Activated T-helper 2 cell treated with anti-CD3 and anti-CD28 coated beads, Interferon-gamma antibody, Interleukin-2, Interleukin-4, amounts not matched to agents 10 μg/mL and 5 μg/mL and 100 μg/mL, durations not matched to agents 14 hours and 24 hours and 36 hours (primary cell): ENCODE measurements at regions not wholly inside any gene's neighbourhood (a gene's known extent, or its start where the extent isn't known, plus 50 kb on each side); places are given as distances from the start of the nearest gene placed in this dataset.

Experiments used
- DNase-seq: peaks from one replicate; pipeline ENCODE4 v3.0.0; 2021; ENCODE audit warnings: low spot score
- H3K27ac Mint-ChIP-seq: one replicate; pipeline ENCODE4 v1.8.0; 2021; ENCODE audit warnings: mixed read lengths
- H3K27me3 Mint-ChIP-seq: one replicate; pipeline ENCODE4 v1.8.0; 2021; ENCODE audit warnings: low read depth, mixed read lengths
- H3K36me3 Mint-ChIP-seq: one replicate; pipeline ENCODE4 v1.8.0; 2021; ENCODE audit warnings: low read depth, mixed read lengths
- H3K4me1 Mint-ChIP-seq: one replicate; pipeline ENCODE4 v1.8.0; 2021; ENCODE audit warnings: low read depth, mixed read lengths
- H3K4me3 Mint-ChIP-seq: one replicate; pipeline ENCODE4 v1.8.0; 2021; ENCODE audit warnings: low read depth, mild to moderate bottlenecking, moderate library complexity, mixed read lengths
- H3K9me3 Mint-ChIP-seq: one replicate; pipeline ENCODE4 v1.8.0; 2021; ENCODE audit warnings: mixed read lengths
- intact Hi-C: fragments of 100-400 bp; cut with micrococcal nuclease; formaldehyde crosslinking; loops from one replicate; pipeline ENCODE4 v1.15.1; 2023

GRCh38 chr6:154605178-154605881, 94.8 kb upstream of the CNKSR3 start:
- peak overlapping the region; percentile 7 for H3K4me3 Mint-ChIP-seq
- no peaks in the 10 kb centered on the region for H3K36me3 Mint-ChIP-seq
- intact Hi-C loops, result loop anchor here (5.0 to 10.0 kb wide), 8 partner anchors 72 to 812 kb away; partner anchors contain the start of genes SCAF8 and TFB1M
- no peak for DNase-seq
- H3K9me3 Mint-ChIP-seq, result no peaks in the 10 kb centered on the region
- H3K4me1 Mint-ChIP-seq, result peaks cover 32% of the 10 kb centered on the region
- H3K27ac Mint-ChIP-seq, result peak overlapping the region; percentile 71
- H3K27me3 Mint-ChIP-seq, result peaks cover 9% of the 10 kb centered on the region

- peak overlapping the region; percentile 71 for H3K27ac Mint-ChIP-seq
- intact Hi-C loops, result loop anchor here (5.0 to 10.0 kb wide), 8 partner anchors 71 to 811 kb away; partner anchors contain the start of genes SCAF8 and TFB1M
- H3K36me3 Mint-ChIP-seq, result no peaks in the 10 kb centered on the region
- peak overlapping the region; percentile 7 for H3K4me3 Mint-ChIP-seq
- DNase-seq, result no peak
- peaks cover 33% of the 10 kb centered on the region for H3K4me1 Mint-ChIP-seq
- no peaks in the 10 kb centered on the region for H3K9me3 Mint-ChIP-seq
- peaks cover 10% of the 10 kb centered on the region for H3K27me3 Mint-ChIP-seq
Measured at GRCh38 chr6:154605882-154606370, 95.4 kb upstream of the CNKSR3 start.

- H3K27ac Mint-ChIP-seq, result peak overlapping the region; percentile 71
Measured at GRCh38 chr6:154606457-154606856, 96.0 kb upstream of the CNKSR3 start.

DNA sequence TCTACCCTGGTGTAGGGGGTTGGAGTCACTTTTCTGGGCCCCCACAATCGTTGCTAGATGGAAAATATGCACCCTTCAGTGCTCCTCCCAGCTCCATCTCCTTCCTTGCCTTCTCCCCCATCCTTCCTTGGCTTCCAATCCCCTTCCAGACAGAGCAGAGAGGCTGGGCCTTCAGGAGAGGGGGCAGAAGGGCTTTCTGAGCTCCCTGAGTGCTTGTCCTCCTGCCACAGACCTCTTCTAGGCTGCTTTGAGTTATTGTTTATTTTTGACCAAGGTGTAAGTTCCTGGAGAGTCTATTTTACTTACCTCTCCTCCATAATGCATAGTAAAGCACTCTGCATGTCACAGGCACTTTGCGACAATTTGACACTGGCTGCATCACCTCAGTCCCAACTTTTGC, 96.4 kb upstream of the CNKSR3 start:
- DNase-seq, result no peak
- Mint-ChIP-seq H3K9me3 (no peaks in the 10 kb centered on the region), H3K4me1 (peaks cover 38% of the 10 kb centered on the region), H3K36me3 (no peaks in the 10 kb centered on the region), H3K4me3 (no peak overlapping the region), H3K27ac (peak overlapping the region; percentile 71), H3K27me3 (peaks cover 10% of the 10 kb centered on the region)
- intact Hi-C loops, result loop anchor here (5.0 to 10.0 kb wide), 8 partner anchors 70 to 810 kb away; partner anchors contain the start of genes SCAF8 and TFB1M

More at GRCh38 chr6:154606457-154606856, 96.0 kb upstream of the CNKSR3 start:
- H3K27me3 Mint-ChIP-seq, result peaks cover 10% of the 10 kb centered on the region
- peak; percentile 26 for DNase-seq
- no peaks in the 10 kb centered on the region for H3K36me3 Mint-ChIP-seq
- intact Hi-C loops, result loop anchor here (5.0 to 10.0 kb wide), 8 partner anchors 71 to 811 kb away; partner anchors contain the start of genes SCAF8 and TFB1M
- peaks cover 38% of the 10 kb centered on the region for H3K4me1 Mint-ChIP-seq
- peak overlapping the region; percentile 5 for H3K4me3 Mint-ChIP-seq
- no peaks in the 10 kb centered on the region for H3K9me3 Mint-ChIP-seq

GRCh38 chr6:154611241-154611640, 100.8 kb upstream of the CNKSR3 start:
- Mint-ChIP-seq H3K27ac (peak overlapping the region; percentile 43), H3K9me3 (no peaks in the 10 kb centered on the region), H3K4me1 (peaks cover 28% of the 10 kb centered on the region), H3K27me3 (peaks cover 2% of the 10 kb centered on the region), H3K4me3 (no peak overlapping the region), H3K36me3 (no peaks in the 10 kb centered on the region)
- intact Hi-C loops, result no loop called here
- no peak for DNase-seq

DNA sequence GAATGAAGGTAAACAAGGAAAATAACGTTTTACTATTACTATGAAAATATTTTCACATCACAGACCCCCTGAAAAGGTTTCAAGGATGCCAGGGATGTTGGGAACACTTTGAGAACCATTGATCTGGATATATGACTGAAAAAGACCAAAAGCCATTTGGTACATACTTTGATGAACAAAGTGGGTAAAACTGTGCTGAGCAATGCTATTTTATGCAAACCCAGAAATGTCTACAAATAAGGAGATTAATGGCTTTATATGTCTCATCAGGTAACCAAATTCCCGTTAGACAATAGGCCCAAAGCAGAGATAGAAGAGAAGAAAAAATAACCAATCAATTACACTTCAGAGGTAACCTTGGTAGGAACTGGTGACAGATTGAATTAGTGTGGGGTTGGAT, 101.4 kb upstream of the CNKSR3 start:
- Mint-ChIP-seq H3K27ac (no peak overlapping the region), H3K4me3 (no peak overlapping the region), H3K4me1 (peaks cover 22% of the 10 kb centered on the region), H3K36me3 (no peaks in the 10 kb centered on the region), H3K9me3 (no peaks in the 10 kb centered on the region), H3K27me3 (peaks cover 2% of the 10 kb centered on the region)
- DNase-seq, result no peak
- intact Hi-C loops, result no loop called here

DNA sequence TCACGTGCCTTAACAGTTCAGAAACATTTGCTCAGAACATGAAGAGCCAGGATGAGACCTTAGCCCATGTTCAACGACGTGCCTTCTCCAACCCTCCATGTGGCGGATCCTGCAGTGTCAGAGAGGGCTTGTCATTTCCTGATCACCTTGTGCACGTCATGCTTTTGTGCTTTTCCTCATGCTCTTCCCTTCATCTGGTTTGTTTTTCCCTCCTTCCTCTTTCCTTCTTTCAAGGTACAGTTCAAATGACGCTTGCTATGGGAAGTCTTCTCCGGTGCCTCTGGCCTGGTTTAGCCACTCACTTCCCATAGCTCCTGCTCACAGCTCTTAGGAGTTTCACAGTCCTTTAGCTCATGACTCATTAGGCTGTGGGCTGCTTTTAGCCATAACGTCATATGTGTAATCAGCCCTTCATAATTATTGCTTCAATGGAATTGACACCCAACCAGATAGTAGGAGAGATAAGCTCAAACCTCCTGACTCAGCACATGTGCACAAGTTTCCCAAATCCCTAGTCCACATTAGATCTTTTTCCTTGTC, 102.7 kb upstream of the CNKSR3 start:
- no peak overlapping the region for H3K27ac Mint-ChIP-seq
- no peak for DNase-seq
- H3K9me3 Mint-ChIP-seq, result no peaks in the 10 kb centered on the region
- peaks cover 12% of the 10 kb centered on the region for H3K4me1 Mint-ChIP-seq
- H3K4me3 Mint-ChIP-seq, result no peak overlapping the region
- H3K27me3 Mint-ChIP-seq, result peaks cover 2% of the 10 kb centered on the region
- intact Hi-C loops, result no loop called here
- H3K36me3 Mint-ChIP-seq, result no peaks in the 10 kb centered on the region

DNA sequence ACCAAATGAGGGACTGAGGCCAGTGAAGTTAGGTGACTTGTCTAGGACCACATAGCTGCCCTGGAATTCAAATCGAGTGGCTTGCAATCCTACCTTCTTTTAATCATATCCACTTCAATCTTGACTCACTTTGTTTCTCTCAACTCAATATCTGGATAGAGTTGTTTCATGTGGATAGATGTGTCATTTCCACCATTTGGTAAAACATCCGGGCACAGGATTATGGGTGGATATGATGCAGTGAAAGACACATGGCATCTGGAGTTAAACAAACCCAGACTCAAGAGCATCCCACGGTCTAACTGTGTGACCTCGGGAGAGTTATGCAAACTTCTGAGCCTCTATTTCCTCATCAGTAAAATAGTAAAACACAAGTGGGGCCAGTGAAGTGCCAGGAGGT, 103.6 kb upstream of the CNKSR3 start:
- H3K36me3 Mint-ChIP-seq, result no peaks in the 10 kb centered on the region
- H3K27ac Mint-ChIP-seq, result no peak overlapping the region
- H3K4me3 Mint-ChIP-seq, result no peak overlapping the region
- peaks cover 12% of the 10 kb centered on the region for H3K4me1 Mint-ChIP-seq
- no peak for DNase-seq
- no peaks in the 10 kb centered on the region for H3K9me3 Mint-ChIP-seq
- peaks cover 2% of the 10 kb centered on the region for H3K27me3 Mint-ChIP-seq
- intact Hi-C loops, result no loop called here

DNA sequence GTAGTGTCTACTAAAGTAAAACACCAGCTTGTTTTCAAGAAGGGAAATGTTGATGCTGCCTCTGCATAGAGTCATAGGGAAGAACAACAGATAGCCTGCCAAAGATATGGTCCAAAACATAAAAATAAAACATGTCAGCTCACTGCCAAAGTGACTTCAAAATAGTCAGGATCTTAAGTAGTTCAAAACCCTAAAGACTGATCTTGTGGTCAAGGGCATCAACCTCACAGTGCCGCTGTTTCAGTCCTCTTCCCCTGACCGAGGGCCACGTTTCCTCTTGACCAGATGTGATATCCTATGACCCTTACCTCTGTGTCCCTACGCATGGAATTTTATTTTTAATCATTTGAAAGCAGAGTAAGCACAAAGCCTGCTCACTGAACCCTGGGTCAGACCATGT, 104.2 kb upstream of the CNKSR3 start:
- Mint-ChIP-seq H3K27me3 (peaks cover 2% of the 10 kb centered on the region), H3K27ac (no peak overlapping the region), H3K4me3 (no peak overlapping the region), H3K36me3 (no peaks in the 10 kb centered on the region), H3K9me3 (no peaks in the 10 kb centered on the region), H3K4me1 (peaks cover 12% of the 10 kb centered on the region)
- intact Hi-C loops, result no loop called here
- no peak for DNase-seq

GRCh38 chr6:154615483-154616025, 105.1 kb upstream of the CNKSR3 start:
- Mint-ChIP-seq H3K27me3 (peaks cover 3% of the 10 kb centered on the region), H3K4me1 (peaks cover 12% of the 10 kb centered on the region), H3K9me3 (no peaks in the 10 kb centered on the region), H3K27ac (no peak overlapping the region), H3K4me3 (no peak overlapping the region), H3K36me3 (no peaks in the 10 kb centered on the region)
- no peak for DNase-seq
- intact Hi-C loops, result no loop called here

- H3K4me3 Mint-ChIP-seq, result no peak overlapping the region
- H3K36me3 Mint-ChIP-seq, result no peaks in the 10 kb centered on the region
- H3K9me3 Mint-ChIP-seq, result no peaks in the 10 kb centered on the region
- intact Hi-C loops, result no loop called here
- no peak overlapping the region for H3K27ac Mint-ChIP-seq
- DNase-seq, result no peak
- peaks cover 3% of the 10 kb centered on the region for H3K27me3 Mint-ChIP-seq
- peaks cover 3% of the 10 kb centered on the region for H3K4me1 Mint-ChIP-seq
Measured at GRCh38 chr6:154617175-154617574, 106.7 kb upstream of the CNKSR3 start.

- Mint-ChIP-seq H3K9me3 (no peaks in the 10 kb centered on the region), H3K36me3 (no peaks in the 10 kb centered on the region), H3K27ac (no peak overlapping the region), H3K4me3 (no peak overlapping the region), H3K4me1 (no peaks in the 10 kb centered on the region), H3K27me3 (peaks cover 3% of the 10 kb centered on the region)
- intact Hi-C loops, result no loop called here
- no peak for DNase-seq
Measured at GRCh38 chr6:154619146-154619545, 108.7 kb upstream of the CNKSR3 start.

DNA sequence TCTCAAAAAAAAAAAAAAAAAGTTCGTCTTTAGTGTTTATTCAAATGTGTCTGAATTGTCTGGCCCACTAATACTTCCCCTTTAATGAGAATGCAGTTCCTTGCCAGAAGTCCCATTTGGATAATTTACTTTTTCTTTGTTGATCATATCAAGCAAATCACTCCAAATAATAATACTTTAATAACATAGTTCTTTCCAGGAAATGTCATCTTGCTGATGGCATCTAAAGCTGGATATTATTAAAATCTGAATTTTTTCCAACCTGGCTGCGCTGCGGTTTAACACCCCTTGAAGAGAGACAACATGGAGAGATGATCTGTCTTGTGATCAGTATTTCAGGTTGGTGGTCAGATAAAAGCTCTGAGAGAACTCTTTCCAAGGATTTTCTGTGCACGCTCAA, 111.2 kb upstream of the CNKSR3 start:
- H3K27ac Mint-ChIP-seq, result no peak overlapping the region
- peaks cover 3% of the 10 kb centered on the region for H3K27me3 Mint-ChIP-seq
- no peak for DNase-seq
- no peaks in the 10 kb centered on the region for H3K4me1 Mint-ChIP-seq
- no peaks in the 10 kb centered on the region for H3K9me3 Mint-ChIP-seq
- no peak overlapping the region for H3K4me3 Mint-ChIP-seq
- H3K36me3 Mint-ChIP-seq, result no peaks in the 10 kb centered on the region
- intact Hi-C loops, result no loop called here
